ENCODE measurements at regions not wholly inside any gene's neighbourhood (a gene's known extent, or its start where the extent isn't known, plus 50 kb on each side); places are given as distances from the start of the nearest gene placed in this dataset.

- Mint-ChIP-seq H3K9me3 (peaks cover 0 to 11% (median 0%) of the 10 kb centered on the region in 9 donors), H3K36me3 (no peaks in the 10 kb centered on the region), H3K4me3 (no peak overlapping the region), H3K27me3 (peaks cover 0 to 14% (median 5%) of the 10 kb centered on the region in 5 donors), H3K4me1 (no peaks in the 10 kb centered on the region), H3K27ac (no peak overlapping the region)
- no peak for DNase-seq
- no peak for ATAC-seq
- POLR2A ChIA-PET, result no interaction called here
Measured at GRCh38 chr3:180296971-180297370, 260.2 kb upstream of the PEX5L start.

- Mint-ChIP-seq H3K9me3 (peaks cover 0 to 4% (median 0%) of the 10 kb centered on the region in 9 donors), H3K4me3 (no peak overlapping the region), H3K4me1 (no peaks in the 10 kb centered on the region), H3K36me3 (no peaks in the 10 kb centered on the region), H3K27ac (no peak overlapping the region), H3K27me3 (peaks cover 0 to 7% (median 2%) of the 10 kb centered on the region in 5 donors)
- no peak for DNase-seq
- POLR2A ChIA-PET, result no interaction called here
- ATAC-seq, result no peak
Measured at GRCh38 chr3:180306155-180306554, 269.4 kb upstream of the PEX5L start.

- ATAC-seq (no peak), DNase-seq (no peak)
- H3K9me3 Mint-ChIP-seq, result peaks cover 0 to 4% (median 0%) of the 10 kb centered on the region in 9 donors
- POLR2A ChIA-PET, result no interaction called here
- H3K36me3 Mint-ChIP-seq, result no peaks in the 10 kb centered on the region
- no peak overlapping the region for H3K4me3 Mint-ChIP-seq
- H3K27ac Mint-ChIP-seq, result no peak overlapping the region
- peaks cover 0 to 7% (median 2%) of the 10 kb centered on the region in 5 donors for H3K27me3 Mint-ChIP-seq
- H3K4me1 Mint-ChIP-seq, result no peaks in the 10 kb centered on the region
Measured at GRCh38 chr3:180306691-180307090, 270.0 kb upstream of the PEX5L start.

- no peak overlapping the region for H3K4me3 Mint-ChIP-seq
- H3K27ac Mint-ChIP-seq, result no peak overlapping the region
- ATAC-seq, result no peak
- peaks cover 0 to 4% (median 0%) of the 10 kb centered on the region in 5 donors for H3K27me3 Mint-ChIP-seq
- peaks cover 0 to 4% (median 0%) of the 10 kb centered on the region in 9 donors for H3K9me3 Mint-ChIP-seq
- H3K4me1 Mint-ChIP-seq, result no peaks in the 10 kb centered on the region
- POLR2A ChIA-PET, result no interaction called here
- no peaks in the 10 kb centered on the region for H3K36me3 Mint-ChIP-seq
- DNase-seq, result no peak
Measured at GRCh38 chr3:180311242-180311641, 274.5 kb upstream of the PEX5L start.

GRCh38 chr3:180316321-180316720 is 279.6 kb upstream of the PEX5L start:
- ATAC-seq (no peak), DNase-seq (no peak)
- H3K9me3 Mint-ChIP-seq, result no peaks in the 10 kb centered on the region
- no peak overlapping the region for H3K27ac Mint-ChIP-seq
- POLR2A ChIA-PET, result no interaction called here
- no peaks in the 10 kb centered on the region for H3K27me3 Mint-ChIP-seq
- H3K36me3 Mint-ChIP-seq, result no peaks in the 10 kb centered on the region
- H3K4me3 Mint-ChIP-seq, result no peak overlapping the region
- H3K4me1 Mint-ChIP-seq, result no peaks in the 10 kb centered on the region

- peaks cover 0 to 14% (median 0%) of the 10 kb centered on the region in 9 donors for H3K9me3 Mint-ChIP-seq
- POLR2A ChIA-PET, result no interaction called here
- no peaks in the 10 kb centered on the region for H3K4me1 Mint-ChIP-seq
- no peak for DNase-seq
- ATAC-seq, result no peak
- H3K27me3 Mint-ChIP-seq, result peaks cover 0 to 8% (median 0%) of the 10 kb centered on the region in 5 donors
- H3K36me3 Mint-ChIP-seq, result no peaks in the 10 kb centered on the region
- no peak overlapping the region for H3K4me3 Mint-ChIP-seq
- no peak overlapping the region for H3K27ac Mint-ChIP-seq
Measured at GRCh38 chr3:180319461-180319860, 282.5 kb upstream of the TTC14 start.

GRCh38 chr3:180320631-180321030 is 281.3 kb upstream of the TTC14 start:
- no peaks in the 10 kb centered on the region for H3K36me3 Mint-ChIP-seq
- DNase-seq (no peak), ATAC-seq (no peak)
- peaks cover 0 to 19% (median 0%) of the 10 kb centered on the region in 9 donors for H3K9me3 Mint-ChIP-seq
- H3K4me1 Mint-ChIP-seq, result no peaks in the 10 kb centered on the region
- no peak overlapping the region for H3K4me3 Mint-ChIP-seq
- H3K27ac Mint-ChIP-seq, result no peak overlapping the region
- H3K27me3 Mint-ChIP-seq, result peaks cover 0 to 9% (median 0%) of the 10 kb centered on the region in 5 donors
- POLR2A ChIA-PET, result no interaction called here

GRCh38 chr3:180321534-180321933 is 280.4 kb upstream of the TTC14 start:
- Mint-ChIP-seq H3K36me3 (no peaks in the 10 kb centered on the region), H3K9me3 (peaks cover 0 to 19% (median 0%) of the 10 kb centered on the region in 9 donors), H3K4me1 (no peaks in the 10 kb centered on the region), H3K4me3 (no peak overlapping the region), H3K27me3 (peaks cover 0 to 9% (median 0%) of the 10 kb centered on the region in 5 donors), H3K27ac (no peak overlapping the region)
- POLR2A ChIA-PET, result no interaction called here
- ATAC-seq (no peak), DNase-seq (no peak)

- Mint-ChIP-seq H3K4me3 (no peak overlapping the region), H3K27ac (no peak overlapping the region), H3K4me1 (no peaks in the 10 kb centered on the region), H3K9me3 (peaks cover 0 to 19% (median 0%) of the 10 kb centered on the region in 9 donors), H3K36me3 (no peaks in the 10 kb centered on the region), H3K27me3 (peaks cover 0 to 9% (median 0%) of the 10 kb centered on the region in 5 donors)
- DNase-seq, result no peak
- ATAC-seq, result no peak
- POLR2A ChIA-PET, result no interaction called here
Measured at GRCh38 chr3:180322829-180323228, 279.1 kb upstream of the TTC14 start.

GRCh38 chr3:180324791-180325190 is 277.2 kb upstream of the TTC14 start:
- H3K9me3 Mint-ChIP-seq, result peaks cover 0 to 19% (median 0%) of the 10 kb centered on the region in 9 donors
- POLR2A ChIA-PET, result no interaction called here
- no peaks in the 10 kb centered on the region for H3K4me1 Mint-ChIP-seq
- H3K27ac Mint-ChIP-seq, result no peak overlapping the region
- DNase-seq (no peak), ATAC-seq (no peak)
- no peaks in the 10 kb centered on the region for H3K36me3 Mint-ChIP-seq
- H3K27me3 Mint-ChIP-seq, result peaks cover 0 to 9% (median 0%) of the 10 kb centered on the region in 5 donors
- H3K4me3 Mint-ChIP-seq, result no peak overlapping the region

GRCh38 chr3:180325533-180325932 is 276.4 kb upstream of the TTC14 start:
- H3K4me1 Mint-ChIP-seq, result no peaks in the 10 kb centered on the region
- no peaks in the 10 kb centered on the region for H3K36me3 Mint-ChIP-seq
- no peak overlapping the region for H3K4me3 Mint-ChIP-seq
- DNase-seq, result no peak
- no peak for ATAC-seq
- H3K9me3 Mint-ChIP-seq, result peaks cover 0 to 19% (median 0%) of the 10 kb centered on the region in 9 donors
- H3K27me3 Mint-ChIP-seq, result peaks cover 0 to 9% (median 0%) of the 10 kb centered on the region in 5 donors
- no peak overlapping the region for H3K27ac Mint-ChIP-seq
- POLR2A ChIA-PET, result no interaction called here

- POLR2A ChIA-PET, result no interaction called here
- Mint-ChIP-seq H3K36me3 (no peaks in the 10 kb centered on the region), H3K4me1 (no peaks in the 10 kb centered on the region), H3K9me3 (peaks cover 0 to 19% (median 0%) of the 10 kb centered on the region in 9 donors), H3K27me3 (peaks cover 0 to 9% (median 0%) of the 10 kb centered on the region in 5 donors), H3K27ac (no peak overlapping the region), H3K4me3 (peak overlapping the region in 1 of 10 donors; percentile 47)
- DNase-seq (no peak), ATAC-seq (no peak)
Measured at GRCh38 chr3:180325958-180326357, 276.0 kb upstream of the TTC14 start.

- Mint-ChIP-seq H3K36me3 (peaks cover 0 to 4% (median 0%) of the 10 kb centered on the region in 3 donors), H3K4me1 (no peaks in the 10 kb centered on the region), H3K27ac (no peak overlapping the region)
Measured at GRCh38 chr3:180329187-180329586, 272.8 kb upstream of the TTC14 start.

GRCh38 chr3:180329847-180330246 is 272.1 kb upstream of the TTC14 start:
- Mint-ChIP-seq H3K27ac (no peak overlapping the region), H3K36me3 (peaks cover 0 to 4% (median 0%) of the 10 kb centered on the region in 3 donors), H3K9me3 (peaks cover 0 to 18% (median 3%) of the 10 kb centered on the region in 9 donors), H3K4me3 (no peak overlapping the region), H3K4me1 (no peaks in the 10 kb centered on the region), H3K27me3 (no peaks in the 10 kb centered on the region)
- ATAC-seq, result no peak
- POLR2A ChIA-PET, result no interaction called here
- no peak for DNase-seq

More at GRCh38 chr3:180329187-180329586, 272.8 kb upstream of the TTC14 start:
- DNase-seq, result no peak
- peaks cover 0 to 4% (median 0%) of the 10 kb centered on the region in 5 donors for H3K27me3 Mint-ChIP-seq
- peaks cover 0 to 25% (median 0%) of the 10 kb centered on the region in 9 donors for H3K9me3 Mint-ChIP-seq
- ATAC-seq, result no peak
- H3K4me3 Mint-ChIP-seq, result no peak overlapping the region
- POLR2A ChIA-PET, result no interaction called here
